GM10248 (cell line): ENCODE measurements at regions not wholly inside any gene's neighbourhood (a gene's known extent, or its start where the extent isn't known, plus 50 kb on each side); places are given as distances from the start of the nearest gene placed in this dataset.

Experiments
- CTCF ChIA-PET: fragments of 300-600 bp; sonication (Branson Sonifier 250); formaldehyde crosslinking; extraction: SDS; loops from one replicate; lab custom pipeline; 2021; ENCODE audit warnings: antibody characterized with exemption; lab: Yijun Ruan, JAX
- POLR2A ChIA-PET: fragments of 350-650 bp; sonication (Branson Sonifier 250); formaldehyde crosslinking; extraction: SDS; loops from one replicate; lab custom pipeline; 2020; ENCODE audit warnings: antibody characterized with exemption; lab: Yijun Ruan, JAX
- DNase-seq: peaks from one replicate; pipeline ENCODE4 v3.0.0; 2012; ENCODE audit errors: extremely low spot score
- CTCF ChIP-seq: IDR thresholded peaks from 2 replicates; pipeline ENCODE4 v1.5.1; 2012; ENCODE audit warnings: mild to moderate bottlenecking, low read depth; ENCODE audit errors: extremely low read depth, missing control alignments, control extremely low read depth

DNA sequence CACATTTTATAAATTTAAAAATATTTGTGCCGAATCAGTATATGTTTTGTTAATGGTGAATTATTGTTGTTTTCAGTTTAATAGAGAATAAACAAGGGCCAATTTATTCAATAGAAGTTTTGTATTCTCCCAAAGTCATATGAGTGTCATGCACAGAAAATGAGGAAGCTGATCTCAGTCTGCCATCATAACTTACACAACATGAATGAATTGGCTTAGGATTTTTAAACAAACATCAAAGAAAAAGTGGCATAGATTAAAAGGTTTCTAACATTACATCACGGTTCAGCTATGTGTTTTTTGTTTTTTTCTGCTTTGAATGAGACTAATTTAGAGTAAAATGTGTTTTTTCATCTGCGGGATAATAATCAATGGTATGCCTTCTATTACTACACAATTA, 123.4 kb upstream of the CTNNA2 start:
- no peak for DNase-seq
- POLR2A ChIA-PET, result no interaction called here

DNA sequence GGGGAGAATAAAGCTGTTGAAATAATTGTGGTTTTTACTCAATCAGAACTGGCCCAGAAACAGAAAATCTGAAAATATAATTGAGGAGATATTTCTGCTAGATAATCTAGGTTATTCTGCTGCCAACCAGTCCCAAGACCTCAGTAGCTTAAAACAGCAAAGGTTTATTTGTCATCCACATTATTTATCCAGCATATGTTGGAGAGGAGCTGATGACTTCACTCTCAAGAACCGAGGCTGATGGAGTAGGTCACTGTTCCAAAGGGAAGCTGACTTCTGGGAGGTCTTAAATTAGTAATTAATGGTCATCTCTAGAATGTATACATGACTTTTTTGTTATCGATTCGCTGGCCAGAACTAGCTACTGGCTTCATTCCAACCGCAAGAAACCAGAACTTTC, 124.8 kb upstream of the CTNNA2 start:
- DNase-seq, result no peak
- no peak for TF ChIP-seq CTCF
- POLR2A ChIA-PET, result no interaction called here
- CTCF ChIA-PET, result no interaction called here

More for the DNA sequence above, 123.4 kb upstream of the CTNNA2 start:
- TF ChIP-seq CTCF, result no peak
- CTCF ChIA-PET, result no interaction called here

- TF ChIP-seq CTCF, result no peak
- POLR2A ChIA-PET, result no interaction called here
- CTCF ChIA-PET, result no interaction called here
- DNase-seq, result no peak
Observed at GRCh38 chr2:79387431-79387830, 125.4 kb upstream of the CTNNA2 start.

- POLR2A ChIA-PET, result no interaction called here
- CTCF ChIA-PET, result no interaction called here
- no peak for DNase-seq
- TF ChIP-seq CTCF, result no peak
Observed at GRCh38 chr2:79383681-79384080, 129.2 kb upstream of the CTNNA2 start.

DNA sequence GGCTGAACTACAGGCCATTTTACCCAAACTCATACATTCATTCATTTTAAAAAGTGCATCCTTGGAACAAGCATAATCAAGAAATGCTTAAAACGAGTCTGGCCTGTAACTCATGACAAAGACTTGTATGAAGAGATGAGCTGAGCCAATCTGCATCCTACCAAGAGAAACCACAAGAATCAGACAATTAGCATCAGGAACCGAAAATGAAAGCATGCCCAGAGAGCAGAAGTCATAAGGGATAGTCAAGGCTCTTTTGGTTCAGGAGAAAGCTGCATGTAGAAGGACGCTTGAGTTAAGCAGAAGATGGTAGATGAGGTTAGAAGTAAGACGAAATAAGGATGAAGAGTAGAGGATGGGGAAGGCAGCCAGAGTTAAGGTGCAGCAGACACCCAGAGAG, 137.0 kb upstream of the CTNNA2 start:
- no peak for DNase-seq
- TF ChIP-seq CTCF, result no peak
- ChIA-PET POLR2A (no interaction called here), CTCF (interaction anchor here (1.4 kb wide), 1 partner anchor 12 kb away, joined by 3 read pairs; no protein-coding TSS in a partner anchor)

GRCh38 chr2:79373358-79374130, 139.3 kb upstream of the CTNNA2 start:
- CTCF ChIA-PET, result interaction anchor here (0.8 kb wide), 1 partner anchor 22 kb away, joined by 3 read pairs; no protein-coding TSS in a partner anchor
- POLR2A ChIA-PET, result no interaction called here
- DNase-seq, result no peak
- TF ChIP-seq CTCF, result no peak
